ENCODE measurements at regions not wholly inside any gene's neighbourhood (a gene's known extent, or its start where the extent isn't known, plus 50 kb on each side); places are given as distances from the start of the nearest gene placed in this dataset.

DNA sequence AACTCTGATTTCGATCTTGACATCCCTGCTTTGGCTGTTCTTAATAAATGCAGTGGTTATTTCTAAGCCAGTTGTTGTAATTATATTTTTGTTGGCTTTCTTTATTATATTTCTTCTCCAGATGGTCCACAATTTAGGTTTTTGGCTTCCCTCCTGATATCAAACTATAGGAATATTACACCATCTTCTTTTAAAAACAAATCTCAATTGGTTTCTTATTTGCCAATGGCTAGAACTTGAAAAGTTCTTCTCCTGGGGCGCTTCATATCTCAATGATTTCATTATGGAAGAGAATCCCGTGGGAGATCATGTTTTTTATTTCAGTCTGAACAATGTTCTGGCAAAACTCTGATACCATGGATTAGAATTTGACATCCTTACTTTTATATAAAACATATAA is 292.3 kb downstream of the FLRT2 start:
- H3K4me3 ChIP-seq (ENCODE audit: low read depth, low read length) = no peak overlapping the region
- DNase-seq (ENCODE audit: low read depth) = no peak
- TF ChIP-seq, protein P1, sequence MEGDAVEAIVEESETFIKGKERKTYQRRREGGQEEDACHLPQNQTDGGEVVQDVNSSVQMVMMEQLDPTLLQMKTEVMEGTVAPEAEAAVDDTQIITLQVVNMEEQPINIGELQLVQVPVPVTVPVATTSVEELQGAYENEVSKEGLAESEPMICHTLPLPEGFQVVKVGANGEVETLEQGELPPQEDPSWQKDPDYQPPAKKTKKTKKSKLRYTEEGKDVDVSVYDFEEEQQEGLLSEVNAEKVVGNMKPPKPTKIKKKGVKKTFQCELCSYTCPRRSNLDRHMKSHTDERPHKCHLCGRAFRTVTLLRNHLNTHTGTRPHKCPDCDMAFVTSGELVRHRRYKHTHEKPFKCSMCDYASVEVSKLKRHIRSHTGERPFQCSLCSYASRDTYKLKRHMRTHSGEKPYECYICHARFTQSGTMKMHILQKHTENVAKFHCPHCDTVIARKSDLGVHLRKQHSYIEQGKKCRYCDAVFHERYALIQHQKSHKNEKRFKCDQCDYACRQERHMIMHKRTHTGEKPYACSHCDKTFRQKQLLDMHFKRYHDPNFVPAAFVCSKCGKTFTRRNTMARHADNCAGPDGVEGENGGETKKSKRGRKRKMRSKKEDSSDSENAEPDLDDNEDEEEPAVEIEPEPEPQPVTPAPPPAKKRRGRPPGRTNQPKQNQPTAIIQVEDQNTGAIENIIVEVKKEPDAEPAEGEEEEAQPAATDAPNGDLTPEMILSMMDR (IDR thresholded peaks at IDR 0.05; ENCODE audit: insufficient read depth, low read length) = no peak

DNA sequence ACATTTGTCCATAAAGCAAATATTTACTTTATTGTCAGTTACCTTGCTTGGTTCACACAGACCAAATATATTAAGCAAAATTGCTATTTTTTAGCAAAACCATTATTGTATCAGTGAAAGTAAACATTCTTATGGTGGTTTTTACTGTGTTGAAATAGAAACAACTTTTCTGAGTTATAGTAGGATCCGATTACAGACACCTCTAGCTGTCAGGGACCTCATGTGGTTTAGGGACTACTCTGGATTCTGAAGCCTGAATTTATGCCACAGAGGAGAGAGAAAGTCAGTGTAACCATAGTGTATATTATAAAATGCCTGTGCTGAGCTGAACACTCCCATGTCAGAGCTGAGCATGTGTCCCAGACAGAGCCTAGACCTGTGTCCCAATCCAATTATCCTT is 287.5 kb downstream of the FLRT2 start:
- H3K4me3 ChIP-seq (ENCODE audit: low read depth, low read length) = no peak overlapping the region
- DNase-seq (ENCODE audit: low read depth) = no peak
- TF ChIP-seq, protein P1 (IDR thresholded peaks at IDR 0.05; ENCODE audit: insufficient read depth, low read length) = no peak

DNA sequence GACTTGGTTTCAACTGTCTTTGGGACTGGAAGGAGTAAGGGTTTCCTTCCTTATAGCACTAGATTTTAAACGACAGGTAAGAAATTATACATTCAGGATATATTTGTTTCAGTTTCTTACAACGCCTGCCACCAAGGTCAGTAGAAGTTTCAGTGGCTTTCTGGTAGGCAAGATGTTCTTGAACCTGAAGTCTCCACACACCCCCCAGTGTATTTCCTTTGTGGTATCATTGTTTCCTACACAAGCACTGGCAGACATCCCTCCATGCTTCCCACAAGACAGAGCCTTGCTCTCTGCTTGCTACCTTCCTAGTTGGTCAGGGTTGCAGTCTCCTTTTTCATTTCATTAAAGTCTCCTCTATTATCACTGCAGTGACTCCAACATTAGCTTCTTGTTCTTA is 283.1 kb downstream of the FLRT2 start:
- TF ChIP-seq, protein P1 (IDR thresholded peaks at IDR 0.05; ENCODE audit: insufficient read depth, low read length) = no peak
- DNase-seq (ENCODE audit: low read depth) = no peak
- H3K4me3 ChIP-seq (ENCODE audit: low read depth, low read length) = no peak overlapping the region

DNA sequence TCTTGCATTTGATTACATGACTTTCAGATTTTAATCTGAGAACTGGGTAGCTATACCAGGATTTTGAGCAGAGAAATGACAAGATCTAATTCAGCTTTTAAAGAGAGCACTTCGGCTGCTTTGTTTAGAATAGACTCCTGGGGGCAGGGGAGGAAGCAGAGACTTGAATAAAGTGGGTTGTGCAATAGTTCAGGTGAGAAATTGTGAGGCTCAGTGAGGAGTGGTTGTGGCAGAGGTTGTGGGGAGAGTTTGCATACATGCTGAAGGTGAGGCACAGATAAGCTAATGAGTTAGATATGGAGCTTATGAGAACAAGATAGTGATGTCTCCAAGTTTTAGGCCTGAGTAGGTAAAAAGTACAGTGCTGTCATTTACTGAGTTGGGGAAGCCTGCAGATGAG is 281.4 kb downstream of the FLRT2 start:
- H3K4me3 ChIP-seq (ENCODE audit: low read depth, low read length) = no peak overlapping the region
- TF ChIP-seq, protein P1 (IDR thresholded peaks at IDR 0.05; ENCODE audit: insufficient read depth, low read length) = no peak
- no peak for DNase-seq (ENCODE audit: low read depth)

DNA sequence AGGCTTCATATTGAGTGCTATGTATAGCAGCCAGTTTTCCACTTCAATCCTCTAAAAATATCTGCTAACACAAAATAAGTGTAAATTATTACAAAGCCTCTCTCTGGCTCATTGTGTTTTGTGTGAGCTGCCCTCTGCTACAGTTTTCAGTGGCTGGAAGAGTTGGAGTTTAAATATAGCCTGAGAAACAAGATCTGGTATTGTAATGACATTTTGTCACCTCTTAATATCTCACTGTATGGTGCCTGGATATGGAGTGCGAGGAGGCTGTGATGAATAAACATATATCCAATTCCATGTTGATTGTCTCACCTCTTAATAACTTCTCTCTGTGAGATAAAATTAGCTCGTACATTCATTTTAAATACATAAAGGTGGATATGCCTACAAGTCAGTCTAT is 269.7 kb downstream of the FLRT2 start:
- TF ChIP-seq, protein P1 (IDR thresholded peaks at IDR 0.05; ENCODE audit: insufficient read depth, low read length) = no peak
- DNase-seq (ENCODE audit: low read depth) = no peak
- no peak overlapping the region for H3K4me3 ChIP-seq (ENCODE audit: low read depth, low read length)

DNA sequence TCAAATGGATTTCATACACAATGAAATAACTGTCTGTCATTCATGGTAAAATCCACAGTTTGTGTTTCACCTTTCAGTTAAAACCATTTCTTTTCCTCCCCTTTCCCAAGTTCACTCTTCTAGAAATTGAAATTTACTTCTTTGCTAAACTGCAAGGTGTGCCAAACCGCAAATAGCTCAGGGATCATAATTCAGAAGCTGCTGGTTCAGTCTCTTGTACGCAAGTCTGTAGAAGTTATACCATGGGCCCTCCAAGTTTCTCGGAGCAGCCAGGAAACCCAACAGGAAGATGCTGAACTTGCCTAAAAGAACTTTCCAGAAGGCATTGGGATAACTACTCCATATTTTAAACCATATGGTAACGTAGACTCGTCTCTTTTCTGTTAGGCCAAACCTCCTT is 268.9 kb downstream of the FLRT2 start:
- TF ChIP-seq, protein P1 (IDR thresholded peaks at IDR 0.05; ENCODE audit: insufficient read depth, low read length) = no peak
- DNase-seq (ENCODE audit: low read depth) = no peak
- no peak overlapping the region for H3K4me3 ChIP-seq (ENCODE audit: low read depth, low read length)

DNA sequence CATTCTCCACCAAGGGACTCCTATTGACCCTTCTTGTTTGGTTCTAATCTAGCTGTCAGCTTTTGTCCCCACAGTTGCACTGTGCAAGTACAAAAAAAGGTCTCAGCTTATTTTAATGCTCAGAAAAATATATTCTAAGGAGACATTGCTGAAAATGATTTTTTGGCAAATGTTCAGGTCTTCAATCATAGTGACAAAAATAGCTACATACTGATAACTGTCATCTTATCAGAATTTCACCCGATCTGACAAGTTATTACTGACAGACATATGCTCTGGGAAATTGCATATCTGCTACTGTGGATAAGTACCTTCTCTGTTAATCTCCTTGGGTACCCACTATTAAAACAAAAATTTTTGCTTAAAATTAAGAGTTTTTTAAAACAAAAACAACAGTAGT is 263.6 kb downstream of the FLRT2 start:
- DNase-seq (ENCODE audit: low read depth) = no peak
- TF ChIP-seq, protein P1 (IDR thresholded peaks at IDR 0.05; ENCODE audit: insufficient read depth, low read length) = no peak
- H3K4me3 ChIP-seq (ENCODE audit: low read depth, low read length) = no peak overlapping the region
